HEK293T (cell line): ENCODE measurements at regions not wholly inside any gene's neighbourhood (a gene's known extent, or its start where the extent isn't known, plus 50 kb on each side); places are given as distances from the start of the nearest gene placed in this dataset.

Experiments used
- ARNT ChIP-seq: fragments of 450-650 bp; IDR thresholded peaks from 2 replicates; pipeline ENCODE4 v1.6.1; 2017; ENCODE audit warnings: mild to moderate bottlenecking
- SP1 ChIP-seq: fragments of 450-650 bp; IDR thresholded peaks from 2 replicates; pipeline ENCODE4 v1.6.1; 2017
- ZNF384 ChIP-seq: fragments of 450-650 bp; IDR thresholded peaks from 2 replicates; pipeline ENCODE4 v1.6.1; 2016

DNA sequence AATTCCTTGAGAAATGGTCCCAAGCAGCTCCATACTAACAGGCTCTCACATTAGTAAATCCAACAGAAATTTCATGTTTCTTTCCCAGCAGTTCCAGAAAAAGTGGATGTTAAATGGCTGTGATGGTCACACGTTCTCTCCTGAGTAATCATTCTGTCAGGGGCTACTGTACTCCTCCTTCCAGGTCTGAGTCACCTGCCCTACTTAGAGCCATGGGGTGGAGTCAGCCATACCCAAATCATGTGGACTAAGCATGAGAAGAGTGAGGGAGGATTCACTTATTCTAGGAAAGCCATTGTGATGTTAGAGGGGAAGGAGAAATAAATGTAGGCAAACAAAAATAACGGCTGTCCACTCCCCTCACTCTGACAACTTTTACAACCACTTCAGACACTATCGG is 547.2 kb downstream of the CSNK1G3 start:
- no peak for TF ChIP-seq ZNF384
- no peak for TF ChIP-seq SP1
- TF ChIP-seq ARNT: no peak
